SK-N-SH (cell line): ENCODE measurements at regions not wholly inside any gene's neighbourhood (a gene's known extent, or its start where the extent isn't known, plus 50 kb on each side); places are given as distances from the start of the nearest gene placed in this dataset.
A peak's percentile ranks its signal among the peaks of the same experiment; 100 is the strongest.

Experiments used
- CTCF ChIA-PET: fragments of 300-600, 350-600 bp; formaldehyde crosslinking; extraction: SDS; loops from one replicate; lab custom pipeline; 2021; lab: Yijun Ruan, JAX
- POLR2A ChIA-PET: fragments of 350-600 bp; sonication (Branson Sonifier 250); formaldehyde crosslinking; extraction: SDS; loops from one replicate; lab custom pipeline; 2020; ENCODE audit warnings: antibody characterized with exemption, inconsistent platforms; lab: Yijun Ruan, JAX
- DNase-seq: peaks from one replicate; pipeline ENCODE4 v3.0.0; 2012
- H2AFZ ChIP-seq: fragments of 200-600 bp; sonication (generic); 2 replicates; pipeline ENCODE4 v1.8.1; 2016; ENCODE audit warnings: antibody characterized with exemption, mild to moderate bottlenecking, low read depth
- H3F3A ChIP-seq: fragments of 200-600 bp; sonication (generic); replicated peaks from 2 replicates; pipeline ENCODE3; 2016; ENCODE audit warnings: antibody characterized with exemption, mild to moderate bottlenecking; ENCODE audit not compliant: insufficient read depth
- H3K27ac ChIP-seq, 2 experiments: fragments of 200-500 bp in 1 of 2; fragments of 200-600 bp in 1 of 2; sonication (Bioruptor generic) in 1 of 2; sonication (generic), shearing (Covaris generic) in 1 of 2; 2 replicates each; pipeline versions ENCODE4 v1.5.1 to v1.6.1; 2014 to 2016; ENCODE audit warnings: low read depth in 2 of 2, inconsistent platforms in 1 of 2, low read length in 1 of 2, mild to moderate bottlenecking in 1 of 2, mixed read lengths in 1 of 2
- H3K27me3 ChIP-seq: fragments of 200-600 bp; sonication (generic), shearing (Covaris generic); 2 replicates; pipeline ENCODE4 v1.6.1; 2016; ENCODE audit warnings: mixed run types; ENCODE audit not compliant: insufficient read depth
- H3K36me3 ChIP-seq, 2 experiments: fragments of 200-500 bp in 1 of 2; fragments of 200-600 bp in 1 of 2; sonication (Bioruptor generic) in 1 of 2; sonication (generic) in 1 of 2; replicated peaks in 1 of 2; 2 replicates each; pipeline versions ENCODE3 to v1.5.1; 2014 to 2016; ENCODE audit warnings: low read length in 1 of 2, mild to moderate bottlenecking in 1 of 2; ENCODE audit not compliant: insufficient read depth in 2 of 2, control insufficient read depth in 1 of 2
- H3K4me1 ChIP-seq, 2 experiments: fragments of 200-500 bp in 1 of 2; fragments of 200-600 bp in 1 of 2; sonication (Bioruptor generic) in 1 of 2; sonication (generic), shearing (Covaris generic) in 1 of 2; 2 replicates each; pipeline versions ENCODE4 v1.5.1 to v1.6.1; 2014 to 2016; ENCODE audit warnings: low read depth in 1 of 2, low read length in 1 of 2, mixed run types in 1 of 2; ENCODE audit not compliant: insufficient read depth in 2 of 2, control insufficient read depth in 1 of 2
- H3K4me2 ChIP-seq: fragments of 200-600 bp; sonication (generic), shearing (Covaris generic); 2 replicates; pipeline ENCODE4 v1.6.1; 2017; ENCODE audit warnings: mixed run types
- H3K4me3 ChIP-seq, 2 experiments: fragments of 200-500 bp in 1 of 2; fragments of 200-600 bp in 1 of 2; sonication (Bioruptor generic) in 1 of 2; sonication (generic), shearing (Covaris generic) in 1 of 2; 2 replicates each; pipeline versions ENCODE4 v1.5.1 to v1.8.1; 2014 to 2016; ENCODE audit warnings: low read depth in 2 of 2, inconsistent platforms in 1 of 2, low read length in 1 of 2, mild to moderate bottlenecking in 1 of 2, mixed read lengths in 1 of 2, moderate library complexity in 1 of 2
- H3K79me2 ChIP-seq: fragments of 200-600 bp; sonication (generic); 2 replicates; pipeline ENCODE4 v1.8.1; 2017; ENCODE audit warnings: mild to moderate bottlenecking; ENCODE audit not compliant: insufficient read depth
- H3K9ac ChIP-seq: fragments of 200-600 bp; sonication (generic); 2 replicates; pipeline ENCODE4 v1.6.1; 2017; ENCODE audit warnings: mixed run types
- H3K9me2 ChIP-seq: fragments of 200-600 bp; sonication (generic); 2 replicates; pipeline ENCODE4 v1.6.1; 2017; ENCODE audit warnings: mixed run types
- H3K9me3 ChIP-seq: fragments of 200-600 bp; sonication (generic); 2 replicates; pipeline ENCODE4 v1.6.1; 2017; ENCODE audit warnings: mixed run types, mild to moderate bottlenecking, moderate library complexity
- H4K20me1 ChIP-seq: fragments of 200-600 bp; sonication (generic); 2 replicates; pipeline ENCODE4 v1.6.1; 2017; ENCODE audit warnings: mild to moderate bottlenecking, mixed run types; ENCODE audit not compliant: insufficient read depth
- CHD2 ChIP-seq: fragments of 150-350 bp; IDR thresholded peaks from 2 replicates; pipeline ENCODE4 v1.6.1; 2018; ENCODE audit warnings: low read length; ENCODE audit not compliant: partially characterized antibody
- FOXJ3 ChIP-seq: sonication (generic); formaldehyde crosslinking; IDR thresholded peaks from 2 replicates; pipeline ENCODE4 v1.5.1; 2020; ENCODE audit warnings: mild to moderate bottlenecking, missing genetic modification reagents
- FOXM1 ChIP-seq: IDR thresholded peaks from 2 replicates; pipeline ENCODE4 v1.4.0; 2012; ENCODE audit warnings: low read depth, mild to moderate bottlenecking
- MEF2A ChIP-seq: IDR thresholded peaks from 2 replicates; pipeline ENCODE4 v1.4.0; 2012; ENCODE audit warnings: low read depth, borderline replicate concordance
- MXI1 ChIP-seq: IDR thresholded peaks from 2 replicates; pipeline ENCODE4 v1.6.1; 2012; ENCODE audit warnings: mild to moderate bottlenecking, low read depth, low read length, improper control_type of control experiment
- REST ChIP-seq: IDR thresholded peaks from 2 replicates; pipeline ENCODE4 v1.6.1; 2012; ENCODE audit warnings: mild to moderate bottlenecking, low read depth, low read length, moderate library complexity
- RXRA ChIP-seq: IDR thresholded peaks from 2 replicates; pipeline ENCODE4 v1.4.0; 2012; ENCODE audit warnings: low read depth, mild to moderate bottlenecking, borderline replicate concordance
- SIN3A ChIP-seq: IDR thresholded peaks from 2 replicates; pipeline ENCODE4 v1.6.1; 2012; ENCODE audit warnings: low read depth, mild to moderate bottlenecking, low read length, moderate library complexity, borderline replicate concordance
- SMC3 ChIP-seq: IDR thresholded peaks from 2 replicates; pipeline ENCODE4 v1.6.1; 2012; ENCODE audit warnings: low read depth, low read length, improper control_type of control experiment
- TCF12 ChIP-seq: IDR thresholded peaks from 2 replicates; pipeline ENCODE4 v1.4.0; 2012
- WGBS: methylation state at CpG from one replicate; pipeline ENCODE4 v1.1.6; 2017; ENCODE audit warnings: low lambda C conversion rate; 5-methylcytosine and 5-hydroxymethylcytosine counted together
- TF ChIP-seq, protein P1 (sequence below): IDR thresholded peaks from 2 replicates; pipeline ENCODE4; 2012
- TF ChIP-seq, protein P2 (sequence below): IDR thresholded peaks from 2 replicates; pipeline ENCODE4 v1.4.0; 2012; ENCODE audit warnings: low read depth, borderline replicate concordance

DNA sequence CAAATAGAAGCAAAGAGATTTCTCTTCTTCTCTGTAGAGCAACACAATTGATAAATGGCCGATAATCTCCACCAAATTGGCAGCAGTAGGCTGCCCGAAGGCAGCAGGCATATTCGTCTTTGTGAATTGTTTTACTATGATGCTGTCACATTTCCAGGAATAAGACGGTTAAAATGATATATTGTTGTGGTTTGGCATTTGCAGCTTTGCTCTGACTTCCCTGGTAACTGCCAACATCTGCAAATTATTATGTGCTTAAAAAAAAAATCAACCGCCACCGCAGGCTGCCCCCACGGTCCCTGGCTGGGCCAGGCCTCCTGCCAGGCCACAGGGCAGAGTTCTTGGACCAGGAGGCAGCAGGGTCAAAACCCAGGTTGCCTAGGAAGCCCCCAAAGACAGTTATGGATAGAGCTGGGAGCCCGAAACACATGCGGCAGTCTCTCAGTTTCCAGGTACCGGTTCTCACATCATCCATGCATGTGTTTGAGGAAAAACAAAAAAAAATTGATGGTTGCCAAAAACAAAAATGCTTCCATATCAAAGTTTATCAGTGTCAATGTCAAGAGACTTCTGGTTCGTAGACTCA, 179.3 kb downstream of the ETS2 start (continued):
- TF ChIP-seq REST (peak; percentile 71; the same call in 1 of the 2 replicates), FOXJ3 (CRISPR knock-in tag) (no peak; the same call in 1 of the 2 replicates), TCF12 (peak; percentile 100), SMC3 (no peak), MEF2A (peak; percentile 89)
- TF ChIP-seq, protein P1, sequence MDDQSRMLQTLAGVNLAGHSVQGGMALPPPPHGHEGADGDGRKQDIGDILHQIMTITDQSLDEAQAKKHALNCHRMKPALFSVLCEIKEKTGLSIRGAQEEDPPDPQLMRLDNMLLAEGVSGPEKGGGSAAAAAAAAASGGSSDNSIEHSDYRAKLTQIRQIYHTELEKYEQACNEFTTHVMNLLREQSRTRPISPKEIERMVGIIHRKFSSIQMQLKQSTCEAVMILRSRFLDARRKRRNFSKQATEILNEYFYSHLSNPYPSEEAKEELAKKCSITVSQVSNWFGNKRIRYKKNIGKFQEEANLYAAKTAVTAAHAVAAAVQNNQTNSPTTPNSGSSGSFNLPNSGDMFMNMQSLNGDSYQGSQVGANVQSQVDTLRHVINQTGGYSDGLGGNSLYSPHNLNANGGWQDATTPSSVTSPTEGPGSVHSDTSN: peak; percentile 97

- H3K4me3 ChIP-seq: no peak overlapping the region
- POLR2A ChIA-PET: interaction anchor here (0.6 to 1.2 kb wide), 3 partner anchors 177 to 187 kb away, joined by 3 to 9 read pairs (median 3); no protein-coding TSS in a partner anchor
- H3K9ac ChIP-seq: no peak overlapping the region
- H4K20me1 ChIP-seq: no peaks in the 10 kb centered on the region; the same call in 1 of the 2 replicates
- no peaks in the 10 kb centered on the region for H3K9me2 ChIP-seq
- peaks cover 12% of the 10 kb centered on the region for H3F3A ChIP-seq
- TF ChIP-seq, protein P2, sequence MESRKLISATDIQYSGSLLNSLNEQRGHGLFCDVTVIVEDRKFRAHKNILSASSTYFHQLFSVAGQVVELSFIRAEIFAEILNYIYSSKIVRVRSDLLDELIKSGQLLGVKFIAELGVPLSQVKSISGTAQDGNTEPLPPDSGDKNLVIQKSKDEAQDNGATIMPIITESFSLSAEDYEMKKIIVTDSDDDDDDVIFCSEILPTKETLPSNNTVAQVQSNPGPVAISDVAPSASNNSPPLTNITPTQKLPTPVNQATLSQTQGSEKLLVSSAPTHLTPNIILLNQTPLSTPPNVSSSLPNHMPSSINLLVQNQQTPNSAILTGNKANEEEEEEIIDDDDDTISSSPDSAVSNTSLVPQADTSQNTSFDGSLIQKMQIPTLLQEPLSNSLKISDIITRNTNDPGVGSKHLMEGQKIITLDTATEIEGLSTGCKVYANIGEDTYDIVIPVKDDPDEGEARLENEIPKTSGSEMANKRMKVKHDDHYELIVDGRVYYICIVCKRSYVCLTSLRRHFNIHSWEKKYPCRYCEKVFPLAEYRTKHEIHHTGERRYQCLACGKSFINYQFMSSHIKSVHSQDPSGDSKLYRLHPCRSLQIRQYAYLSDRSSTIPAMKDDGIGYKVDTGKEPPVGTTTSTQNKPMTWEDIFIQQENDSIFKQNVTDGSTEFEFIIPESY: no peak
- TF ChIP-seq MXI1 (no peak), RXRA (no peak), SIN3A (no peak), FOXM1 (no peak), MEF2A (no peak), CHD2 (no peak), REST (no peak)
- TF ChIP-seq, protein P1: no peak
- TF ChIP-seq, all 33 proteins: peak for 0
- Histone ChIP-seq H3K27ac (peak overlapping the region; percentile 79 to 99), H3K9me3 (no peaks in the 10 kb centered on the region), H3K27me3 (no peaks in the 10 kb centered on the region), H3K79me2 (no peaks in the 10 kb centered on the region), H3K36me3 (no peaks in the 10 kb centered on the region), H3K4me2 (peak overlapping the region; percentile 70), H3K4me1 (peaks cover 17 to 58% of the 10 kb centered on the region in 2 experiments; a peak in 3 of 4 replicates), H2AFZ (no peak overlapping the region)
- peak; percentile 47 for DNase-seq
- 23% methylated on average over 4 of the region's 4 CpGs for WGBS
- CTCF ChIA-PET: interaction anchor here (0.8 to 7.9 kb wide), 5 partner anchors 101 to 250 kb away, joined by 3 to 42 read pairs (median 6); no protein-coding TSS in a partner anchor
Observed at GRCh38 chr21:38984568-38984967, 178.8 kb downstream of the ETS2 start.
